ENCODE measurements at regions not wholly inside any gene's neighbourhood (a gene's known extent, or its start where the extent isn't known, plus 50 kb on each side); places are given as distances from the start of the nearest gene placed in this dataset.

DNA sequence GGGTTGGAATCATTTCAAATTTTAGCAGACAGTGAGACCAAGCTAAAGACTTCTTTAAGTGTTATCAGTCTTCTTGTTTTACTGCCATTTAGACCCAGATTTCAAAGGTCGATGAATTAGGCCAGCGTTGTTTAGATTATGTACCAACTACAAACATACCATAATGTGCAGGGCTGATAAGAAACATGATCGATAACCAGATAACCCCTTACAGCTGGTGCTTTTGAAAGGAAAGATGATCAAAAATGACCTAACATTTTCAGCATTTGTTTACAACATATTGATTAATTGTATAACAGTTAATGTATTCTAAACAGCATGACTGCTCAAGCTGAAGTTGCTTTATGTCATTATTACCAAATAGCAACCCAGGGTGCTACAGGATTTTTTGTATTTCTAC lies 400.4 kb upstream of the FAM241A start:
- DNase-seq (ENCODE audit: low spot score) = no peak
- no peaks in the 10 kb centered on the region for H3K36me3 Mint-ChIP-seq (ENCODE audit: low read depth)
- no peaks in the 10 kb centered on the region for H3K4me1 Mint-ChIP-seq (ENCODE audit: low read depth)
- no peaks in the 10 kb centered on the region for H3K9me3 Mint-ChIP-seq (ENCODE audit: low read depth)
- H3K27ac Mint-ChIP-seq (ENCODE audit: unreplicated experiment) = no peak overlapping the region
- no peak overlapping the region for H3K4me3 Mint-ChIP-seq (ENCODE audit: unreplicated experiment)
- TF ChIP-seq, protein P1, sequence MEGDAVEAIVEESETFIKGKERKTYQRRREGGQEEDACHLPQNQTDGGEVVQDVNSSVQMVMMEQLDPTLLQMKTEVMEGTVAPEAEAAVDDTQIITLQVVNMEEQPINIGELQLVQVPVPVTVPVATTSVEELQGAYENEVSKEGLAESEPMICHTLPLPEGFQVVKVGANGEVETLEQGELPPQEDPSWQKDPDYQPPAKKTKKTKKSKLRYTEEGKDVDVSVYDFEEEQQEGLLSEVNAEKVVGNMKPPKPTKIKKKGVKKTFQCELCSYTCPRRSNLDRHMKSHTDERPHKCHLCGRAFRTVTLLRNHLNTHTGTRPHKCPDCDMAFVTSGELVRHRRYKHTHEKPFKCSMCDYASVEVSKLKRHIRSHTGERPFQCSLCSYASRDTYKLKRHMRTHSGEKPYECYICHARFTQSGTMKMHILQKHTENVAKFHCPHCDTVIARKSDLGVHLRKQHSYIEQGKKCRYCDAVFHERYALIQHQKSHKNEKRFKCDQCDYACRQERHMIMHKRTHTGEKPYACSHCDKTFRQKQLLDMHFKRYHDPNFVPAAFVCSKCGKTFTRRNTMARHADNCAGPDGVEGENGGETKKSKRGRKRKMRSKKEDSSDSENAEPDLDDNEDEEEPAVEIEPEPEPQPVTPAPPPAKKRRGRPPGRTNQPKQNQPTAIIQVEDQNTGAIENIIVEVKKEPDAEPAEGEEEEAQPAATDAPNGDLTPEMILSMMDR (IDR thresholded peaks at IDR 0.05) = no peak
- peaks cover 24% of the 10 kb centered on the region for H3K27me3 Mint-ChIP-seq (ENCODE audit: low read depth)

DNA sequence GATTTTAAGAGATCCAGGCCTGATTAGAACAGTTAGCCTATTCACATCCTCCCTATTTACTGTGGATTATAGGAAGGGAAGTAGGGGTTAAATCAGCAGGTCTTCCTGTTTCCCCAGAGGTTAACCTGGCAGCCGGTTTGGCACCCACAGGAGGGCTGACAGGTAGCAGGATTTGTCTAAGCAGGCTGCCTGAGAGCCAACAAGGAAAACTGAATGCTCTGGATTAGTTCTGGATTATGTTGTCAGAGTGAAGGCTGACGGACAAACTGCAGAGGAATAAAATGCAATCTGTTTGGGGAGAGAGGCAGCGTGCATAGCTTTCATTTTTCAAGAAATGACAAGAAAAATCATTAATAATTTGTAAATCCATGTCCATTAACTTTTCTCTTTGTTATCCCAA lies 397.1 kb upstream of the FAM241A start:
- Mint-ChIP-seq H3K27ac (ENCODE audit: unreplicated experiment) (no peak overlapping the region), H3K4me3 (ENCODE audit: unreplicated experiment) (no peak overlapping the region), H3K27me3 (ENCODE audit: low read depth) (peaks cover 30% of the 10 kb centered on the region), H3K36me3 (ENCODE audit: low read depth) (no peaks in the 10 kb centered on the region), H3K4me1 (ENCODE audit: low read depth) (no peaks in the 10 kb centered on the region), H3K9me3 (ENCODE audit: low read depth) (no peaks in the 10 kb centered on the region)
- TF ChIP-seq, protein P1 (IDR thresholded peaks at IDR 0.05) = no peak
- DNase-seq (ENCODE audit: low spot score) = no peak

DNA sequence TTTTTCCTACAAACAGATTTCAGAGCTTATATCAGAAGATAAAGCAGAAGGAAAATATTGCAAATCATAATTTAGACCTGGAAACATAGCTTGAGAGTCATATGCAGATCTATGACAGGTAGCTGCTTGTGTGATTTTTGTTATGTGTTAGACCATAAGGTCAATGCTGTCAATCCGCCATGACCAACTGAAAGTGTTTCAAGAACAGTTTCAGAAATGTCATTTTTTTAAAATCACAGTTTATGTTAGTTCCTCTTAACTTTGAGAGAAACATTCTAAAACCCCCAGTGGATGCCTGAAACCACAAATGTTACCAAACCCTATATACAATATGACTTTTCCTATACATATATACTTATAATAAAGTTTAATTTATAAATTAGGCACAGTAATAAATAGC lies 391.3 kb upstream of the FAM241A start:
- no peaks in the 10 kb centered on the region for H3K9me3 Mint-ChIP-seq (ENCODE audit: low read depth)
- H3K36me3 Mint-ChIP-seq (ENCODE audit: low read depth) = no peaks in the 10 kb centered on the region
- H3K4me3 Mint-ChIP-seq (ENCODE audit: unreplicated experiment) = no peak overlapping the region
- H3K27me3 Mint-ChIP-seq (ENCODE audit: low read depth) = peaks cover 12% of the 10 kb centered on the region
- H3K27ac Mint-ChIP-seq (ENCODE audit: unreplicated experiment) = no peak overlapping the region
- no peaks in the 10 kb centered on the region for H3K4me1 Mint-ChIP-seq (ENCODE audit: low read depth)
- DNase-seq (ENCODE audit: low spot score) = no peak
- TF ChIP-seq, protein P1 (IDR thresholded peaks at IDR 0.05) = no peak

DNA sequence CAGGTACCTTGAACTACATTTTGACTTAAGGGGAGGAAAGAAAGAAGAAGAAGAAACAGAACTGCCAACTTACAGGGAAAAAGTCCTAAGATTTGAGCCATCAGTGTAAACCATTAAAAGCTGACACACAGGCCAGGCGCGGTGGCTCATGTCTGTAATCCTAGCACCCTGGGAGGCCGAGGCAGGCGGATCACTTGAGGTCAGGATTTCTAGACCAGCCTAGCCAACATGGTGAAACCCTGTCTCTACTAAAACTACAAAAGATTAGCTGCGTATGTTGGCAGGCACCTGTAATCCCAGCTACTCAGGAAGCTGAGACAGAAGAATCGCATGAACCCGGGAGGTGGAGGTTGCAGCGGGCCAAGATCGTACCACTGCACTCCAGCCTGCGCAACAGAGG lies 389.7 kb upstream of the FAM241A start:
- TF ChIP-seq, protein P1 (IDR thresholded peaks at IDR 0.05) = no peak
- peaks cover 9% of the 10 kb centered on the region for H3K27me3 Mint-ChIP-seq (ENCODE audit: low read depth)

DNA sequence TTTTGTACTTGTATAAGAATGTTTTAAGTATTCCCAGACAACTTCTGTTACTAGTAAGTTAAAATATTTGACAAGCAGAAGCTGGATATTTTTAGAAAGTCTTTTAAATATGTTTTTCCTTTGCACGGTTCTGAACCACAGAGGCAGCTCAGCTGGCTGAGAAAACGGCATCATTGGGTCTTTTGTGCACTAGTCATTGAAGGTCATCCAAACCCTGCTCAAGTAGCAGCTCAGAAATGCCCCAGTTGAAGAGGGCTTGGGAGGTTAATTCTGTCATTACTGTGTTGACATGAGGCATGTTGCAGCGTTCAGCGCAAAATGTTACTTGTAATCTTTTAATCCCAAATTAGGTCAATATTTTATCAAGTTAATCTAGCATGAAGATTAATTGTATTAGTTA lies 383.7 kb upstream of the FAM241A start:
- Mint-ChIP-seq H3K27ac (ENCODE audit: unreplicated experiment) (peak overlapping the region; percentile 17), H3K36me3 (ENCODE audit: low read depth) (peaks cover 2% of the 10 kb centered on the region), H3K4me1 (ENCODE audit: low read depth) (peaks cover 10% of the 10 kb centered on the region), H3K9me3 (ENCODE audit: low read depth) (peaks cover 15% of the 10 kb centered on the region), H3K27me3 (ENCODE audit: low read depth) (no peaks in the 10 kb centered on the region), H3K4me3 (ENCODE audit: unreplicated experiment) (no peak overlapping the region)
- DNase-seq (ENCODE audit: low spot score) = no peak
- TF ChIP-seq, protein P1 (IDR thresholded peaks at IDR 0.05) = no peak

More for the DNA sequence above, 389.7 kb upstream of the FAM241A start:
- Mint-ChIP-seq H3K4me1 (ENCODE audit: low read depth) (no peaks in the 10 kb centered on the region), H3K9me3 (ENCODE audit: low read depth) (no peaks in the 10 kb centered on the region), H3K4me3 (ENCODE audit: unreplicated experiment) (no peak overlapping the region), H3K36me3 (ENCODE audit: low read depth) (no peaks in the 10 kb centered on the region), H3K27ac (ENCODE audit: unreplicated experiment) (no peak overlapping the region)
- no peak for DNase-seq (ENCODE audit: low spot score)
